ENCODE measurements at regions not wholly inside any gene's neighbourhood (a gene's known extent, or its start where the extent isn't known, plus 50 kb on each side); places are given as distances from the start of the nearest gene placed in this dataset.

DNA sequence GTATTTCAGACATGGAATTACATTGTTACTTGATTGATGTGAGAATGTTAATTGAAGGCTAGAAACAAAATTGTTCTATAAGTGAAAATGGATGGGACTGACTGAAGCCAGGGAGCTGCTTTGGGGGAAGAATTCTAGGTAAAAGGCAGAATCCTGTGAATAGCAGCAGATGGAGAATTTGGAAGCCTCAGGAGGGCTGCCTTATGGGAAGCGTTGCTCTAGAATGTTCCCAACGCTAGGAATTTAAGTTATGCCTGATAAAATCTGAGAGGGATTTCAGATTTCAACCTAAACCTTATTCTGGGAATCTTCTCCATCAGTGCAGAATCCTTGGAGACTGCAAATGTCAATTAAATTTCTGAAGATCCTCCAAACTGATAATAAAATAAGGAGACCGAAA is 858.2 kb upstream of the FLRT2 start:
- TF ChIP-seq, protein P1, sequence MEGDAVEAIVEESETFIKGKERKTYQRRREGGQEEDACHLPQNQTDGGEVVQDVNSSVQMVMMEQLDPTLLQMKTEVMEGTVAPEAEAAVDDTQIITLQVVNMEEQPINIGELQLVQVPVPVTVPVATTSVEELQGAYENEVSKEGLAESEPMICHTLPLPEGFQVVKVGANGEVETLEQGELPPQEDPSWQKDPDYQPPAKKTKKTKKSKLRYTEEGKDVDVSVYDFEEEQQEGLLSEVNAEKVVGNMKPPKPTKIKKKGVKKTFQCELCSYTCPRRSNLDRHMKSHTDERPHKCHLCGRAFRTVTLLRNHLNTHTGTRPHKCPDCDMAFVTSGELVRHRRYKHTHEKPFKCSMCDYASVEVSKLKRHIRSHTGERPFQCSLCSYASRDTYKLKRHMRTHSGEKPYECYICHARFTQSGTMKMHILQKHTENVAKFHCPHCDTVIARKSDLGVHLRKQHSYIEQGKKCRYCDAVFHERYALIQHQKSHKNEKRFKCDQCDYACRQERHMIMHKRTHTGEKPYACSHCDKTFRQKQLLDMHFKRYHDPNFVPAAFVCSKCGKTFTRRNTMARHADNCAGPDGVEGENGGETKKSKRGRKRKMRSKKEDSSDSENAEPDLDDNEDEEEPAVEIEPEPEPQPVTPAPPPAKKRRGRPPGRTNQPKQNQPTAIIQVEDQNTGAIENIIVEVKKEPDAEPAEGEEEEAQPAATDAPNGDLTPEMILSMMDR (conservative IDR thresholded peaks at IDR 0.05 in 1 of 2, IDR thresholded peaks at IDR 0.05 in 1 of 2; ENCODE audit: extremely low read depth in 1 of 2, insufficient read depth in 1 of 2, low read depth in 1 of 2, low read length in 2 of 2) = no peak
- no peak for TF ChIP-seq EZH2 (IDR thresholded peaks at IDR 0.05; ENCODE audit: borderline replicate concordance, low read length)

Data from mammary epithelial cell (primary cell).